T-cell (primary cell): ENCODE measurements at regions not wholly inside any gene's neighbourhood (a gene's known extent, or its start where the extent isn't known, plus 50 kb on each side); places are given as distances from the start of the nearest gene placed in this dataset.

Experiments used
- ATAC-seq, 4 experiments: fragments of 200-7000 bp in 3 of 4; fragments of 150-1000 bp in 1 of 4; cut with Tn5 transposase; replicated peaks in 1 of 4; 1 replicate in 3 of 4; 2 replicates in 1 of 4; pipeline ENCODE4 v1.10.0; 2021; ENCODE audit warnings: moderate library complexity in 3 of 4, mild to moderate bottlenecking in 2 of 4, moderate number of reproducible peaks in 1 of 4
- CTCF ChIA-PET, 2 donors: fragments of 300-600 bp; sonication (Branson Sonifier 250); formaldehyde crosslinking; loops; one replicate each; lab custom pipeline; 2022; ENCODE audit warnings: antibody characterized with exemption in 2 of 2; lab: Charles Lee
- POLR2A ChIA-PET, 2 donors: fragments of 300-600 bp; sonication (Branson Sonifier 250); formaldehyde crosslinking; loops; one replicate each; lab custom pipeline; 2022; ENCODE audit warnings: antibody characterized with exemption in 2 of 2; lab: Charles Lee
- DNase-seq, 35 experiments: peaks; one replicate each; pipeline versions ENCODE4 v3.0.0 to v3.0.0-alpha.2; 2013 to 2023
- H3K27ac ChIP-seq: one replicate; pipeline ENCODE4 v1.5.1; 2013; ENCODE audit warnings: low read length
- H3K27me3 ChIP-seq, 2 experiments: replicated peaks in 1 of 2; 1 replicate in 1 of 2; 2 replicates in 1 of 2; pipeline versions ENCODE4 v1.6.1 to v1.7.0; 2013; ENCODE audit warnings: low read length in 1 of 2, mixed read lengths in 1 of 2; ENCODE audit not compliant: control insufficient read depth in 2 of 2, insufficient read depth in 2 of 2; ENCODE audit errors: extremely low read depth in 1 of 2
- H3K36me3 ChIP-seq, 2 donors: 1 replicate in 1 of 2; 2 replicates in 1 of 2; pipeline versions ENCODE4 v1.6.1 to v1.7.0; 2013; ENCODE audit warnings: low read length in 1 of 2; ENCODE audit not compliant: control insufficient read depth in 2 of 2, insufficient read depth in 1 of 2; ENCODE audit errors: extremely low read depth in 1 of 2
- H3K4me1 ChIP-seq, 2 experiments: 1 replicate in 1 of 2; 2 replicates in 1 of 2; pipeline versions ENCODE4 v1.6.1 to v1.7.0; 2013; ENCODE audit warnings: low read length in 2 of 2, mixed read lengths in 1 of 2; ENCODE audit not compliant: insufficient read depth in 2 of 2, control insufficient read depth in 1 of 2; ENCODE audit errors: extremely low read depth in 1 of 2
- H3K4me3 ChIP-seq, 2 donors: 1 replicate in 1 of 2; 2 replicates in 1 of 2; pipeline versions ENCODE4 v1.5.1 to v1.7.0; 2013; ENCODE audit warnings: mild to moderate bottlenecking in 2 of 2, low read length in 1 of 2, moderate library complexity in 1 of 2; ENCODE audit not compliant: control insufficient read depth in 1 of 2; ENCODE audit errors: extremely low read depth in 1 of 2
- H3K9me3 ChIP-seq: 2 replicates; pipeline ENCODE4 v1.7.0; 2013
- H3K27ac Mint-ChIP-seq, 2 donors: one replicate each; pipeline ENCODE4 v1.8.0; 2020 to 2021; ENCODE audit warnings: mild to moderate bottlenecking in 2 of 2, mixed read lengths in 2 of 2
- H3K27me3 Mint-ChIP-seq, 2 donors: one replicate each; pipeline ENCODE4 v1.8.0; 2021 to 2022; ENCODE audit warnings: mixed read lengths in 2 of 2
- H3K36me3 Mint-ChIP-seq: one replicate; pipeline ENCODE4 v1.8.0; 2021; ENCODE audit warnings: mixed read lengths
- H3K4me1 Mint-ChIP-seq, 3 donors: one replicate each; pipeline ENCODE4 v1.8.0; 2020 to 2022; ENCODE audit warnings: mixed read lengths in 3 of 3, mild to moderate bottlenecking in 1 of 3
- H3K4me3 Mint-ChIP-seq, 3 donors: one replicate each; pipeline ENCODE4 v1.8.0; 2020 to 2022; ENCODE audit warnings: mild to moderate bottlenecking in 3 of 3, mixed read lengths in 3 of 3, moderate library complexity in 3 of 3
- H3K9me3 Mint-ChIP-seq, 3 donors: one replicate each; pipeline ENCODE4 v1.8.0; 2020 to 2022; ENCODE audit warnings: mixed read lengths in 3 of 3
- WGBS: methylation state at CpG from one replicate; pipeline ENCODE4 v1.1.5; 2013; ENCODE audit warnings: missing lambda C conversion rate; ENCODE audit not compliant: insufficient coverage; 5-methylcytosine and 5-hydroxymethylcytosine counted together

DNA sequence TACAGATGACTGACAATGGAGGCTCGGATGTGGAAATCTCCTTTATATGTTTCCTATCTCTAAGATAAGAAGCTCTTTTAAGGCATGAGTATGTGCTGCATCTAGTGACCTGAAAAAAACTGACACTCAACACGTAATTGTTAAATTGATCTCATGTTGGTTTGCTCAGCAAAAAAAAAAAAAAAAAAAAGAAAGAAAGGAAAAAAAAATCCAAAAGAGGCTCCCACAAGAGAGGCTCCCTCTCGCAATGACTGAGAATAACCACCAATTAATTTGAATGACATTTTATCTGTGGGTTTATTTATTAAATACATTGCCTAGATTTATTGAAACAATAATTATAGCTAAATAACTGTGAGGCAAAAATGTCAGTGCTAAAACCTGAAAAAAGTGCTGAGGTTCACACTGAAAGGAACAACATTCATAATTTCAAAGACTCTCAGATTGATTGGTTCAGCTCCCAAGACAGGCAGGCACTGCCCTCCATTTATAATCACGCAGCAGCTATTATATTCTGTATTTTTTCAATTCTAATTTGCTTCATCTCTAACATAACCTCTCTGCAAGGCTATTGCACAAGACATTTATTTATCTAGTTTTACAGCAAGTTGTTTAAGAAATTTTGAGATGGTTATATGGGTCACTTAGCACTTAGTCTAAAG is 184.5 kb upstream of the TMPRSS15 start:
- H3K4me1 ChIP-seq: no peaks in the 10 kb centered on the region
- no peaks in the 10 kb centered on the region for H3K36me3 Mint-ChIP-seq
- no peak overlapping the region for H3K4me3 Mint-ChIP-seq
- H3K27me3 ChIP-seq: no peaks in the 10 kb centered on the region
- H3K36me3 ChIP-seq: no peaks in the 10 kb centered on the region
- no peaks in the 10 kb centered on the region for H3K9me3 ChIP-seq
- H3K27me3 Mint-ChIP-seq: no peaks in the 10 kb centered on the region
- no peak overlapping the region for H3K4me3 ChIP-seq
- CTCF ChIA-PET: no interaction called here
- DNase-seq (no peak), ATAC-seq (no peak)
- H3K4me1 Mint-ChIP-seq: no peaks in the 10 kb centered on the region
- 40% methylated on average over 1 of the region's 4 CpGs for WGBS
- POLR2A ChIA-PET: interaction anchor here in 1 of 2 donors (0.7 kb wide), 1 partner anchor 1635 kb away, joined by 7 read pairs; no protein-coding TSS in a partner anchor
- H3K27ac ChIP-seq: no peak overlapping the region
- no peak overlapping the region for H3K27ac Mint-ChIP-seq
- peaks cover 5 to 27% (median 25%) of the 10 kb centered on the region in 3 donors for H3K9me3 Mint-ChIP-seq

DNA sequence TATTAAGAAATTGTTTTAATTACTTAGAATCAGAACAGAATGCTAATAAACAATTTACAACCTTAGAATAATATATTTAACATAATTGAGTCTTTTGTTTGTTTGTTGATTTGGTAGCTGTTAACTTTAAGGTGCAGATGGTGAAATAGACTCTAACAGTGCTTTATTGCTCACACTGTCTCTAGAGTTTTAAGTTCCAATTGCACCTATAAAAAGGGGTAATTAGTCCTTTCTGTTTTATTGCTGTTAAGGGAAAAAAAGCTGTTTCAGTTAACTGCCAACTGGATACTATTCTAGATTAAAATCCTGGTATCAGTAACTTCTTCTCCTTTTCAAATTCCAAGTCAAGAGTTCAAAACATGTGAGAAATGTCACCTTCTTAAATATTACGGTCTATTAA is 197.6 kb upstream of the TMPRSS15 start:
- ChIA-PET CTCF (no interaction called here), POLR2A (no interaction called here)
- H3K4me3 ChIP-seq: no peak overlapping the region
- Mint-ChIP-seq H3K27ac (no peak overlapping the region), H3K4me1 (no peaks in the 10 kb centered on the region), H3K4me3 (no peak overlapping the region), H3K27me3 (no peaks in the 10 kb centered on the region), H3K9me3 (peaks cover 4 to 16% (median 10%) of the 10 kb centered on the region in 3 donors), H3K36me3 (no peaks in the 10 kb centered on the region)
- no peaks in the 10 kb centered on the region for H3K9me3 ChIP-seq
- no peak overlapping the region for H3K27ac ChIP-seq
- WGBS: no CpG with 5 or more reads among the region's 1 CpG
- no peaks in the 10 kb centered on the region for H3K36me3 ChIP-seq
- DNase-seq (no peak), ATAC-seq (no peak)
- H3K27me3 ChIP-seq: no peaks in the 10 kb centered on the region
- no peaks in the 10 kb centered on the region for H3K4me1 ChIP-seq

DNA sequence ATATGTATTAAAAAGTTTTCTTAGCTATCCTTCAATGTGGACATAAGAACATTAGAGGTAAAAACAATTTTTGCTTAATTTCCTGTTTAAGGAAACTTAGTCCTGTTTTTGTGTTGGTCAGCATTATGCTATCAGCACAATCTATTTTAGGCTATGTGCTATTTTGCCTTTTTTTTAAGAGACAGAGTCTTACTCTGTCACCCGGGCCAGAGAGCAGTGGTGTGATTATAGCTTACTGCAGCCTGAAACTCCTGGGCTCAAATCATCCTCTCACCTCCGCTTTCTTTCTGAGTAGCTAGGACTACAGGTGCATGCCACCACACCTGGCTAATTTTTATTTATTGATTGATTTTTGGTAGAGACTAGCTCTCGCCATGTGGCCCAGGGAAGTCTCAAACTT is 199.1 kb upstream of the TMPRSS15 start:
- ChIA-PET POLR2A (no interaction called here), CTCF (no interaction called here)
- 67% methylated on average over 2 of the region's 3 CpGs for WGBS
- no peaks in the 10 kb centered on the region for H3K27me3 Mint-ChIP-seq
- peaks cover 2 to 15% (median 10%) of the 10 kb centered on the region in 3 donors for H3K9me3 Mint-ChIP-seq
- DNase-seq (no peak), ATAC-seq (no peak)
- Histone ChIP-seq H3K4me1 (no peaks in the 10 kb centered on the region), H3K9me3 (no peaks in the 10 kb centered on the region), H3K27ac (no peak overlapping the region), H3K36me3 (no peaks in the 10 kb centered on the region), H3K4me3 (no peak overlapping the region), H3K27me3 (no peaks in the 10 kb centered on the region)
- H3K4me3 Mint-ChIP-seq: no peak overlapping the region
- no peak overlapping the region for H3K27ac Mint-ChIP-seq
- H3K4me1 Mint-ChIP-seq: no peaks in the 10 kb centered on the region
- H3K36me3 Mint-ChIP-seq: no peaks in the 10 kb centered on the region

DNA sequence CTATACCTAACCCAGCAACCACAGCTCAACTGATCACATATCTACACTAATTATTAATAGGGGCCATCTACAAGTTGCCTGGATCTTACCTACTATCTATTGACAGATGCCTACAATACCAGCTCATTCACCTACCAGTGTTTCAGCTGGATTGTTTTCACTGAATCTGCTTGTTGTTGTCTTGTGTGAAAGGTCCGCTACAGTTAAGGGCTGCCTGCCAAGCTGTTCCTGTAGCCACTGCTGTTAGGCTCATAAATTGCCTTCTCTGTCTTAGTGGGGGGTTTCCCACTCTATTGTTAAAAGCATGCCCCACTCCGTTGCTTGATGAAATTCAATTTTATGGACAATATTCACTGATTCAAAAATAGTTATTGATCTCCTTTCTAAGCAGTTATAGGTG is 199.7 kb upstream of the TMPRSS15 start:
- no peaks in the 10 kb centered on the region for H3K4me1 ChIP-seq

DNA sequence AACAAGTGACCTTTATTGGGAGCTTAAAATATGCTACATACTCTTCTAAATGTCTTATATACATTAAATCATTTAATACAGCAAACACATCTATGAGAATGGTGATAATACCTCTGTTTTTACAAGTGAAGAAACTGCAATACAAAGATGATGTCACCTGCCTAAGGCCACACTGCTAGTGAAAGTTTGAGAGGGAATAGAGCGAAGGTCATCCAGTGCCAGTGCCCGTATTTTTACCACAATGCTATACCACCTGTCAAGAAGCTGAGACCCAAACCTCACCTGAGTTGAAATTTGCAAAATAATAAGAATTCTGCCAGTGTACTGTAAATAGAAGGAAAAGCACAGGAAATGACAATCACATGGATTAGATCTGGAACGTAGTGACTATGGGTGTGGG is 200.4 kb upstream of the TMPRSS15 start:
- DNase-seq (no peak), ATAC-seq (no peak)
- Mint-ChIP-seq H3K9me3 (peaks cover 2 to 5% (median 5%) of the 10 kb centered on the region in 3 donors), H3K27ac (no peak overlapping the region), H3K27me3 (no peaks in the 10 kb centered on the region), H3K4me1 (no peaks in the 10 kb centered on the region), H3K36me3 (no peaks in the 10 kb centered on the region), H3K4me3 (no peak overlapping the region)
- H3K27ac ChIP-seq: no peak overlapping the region
- H3K9me3 ChIP-seq: no peaks in the 10 kb centered on the region
- H3K36me3 ChIP-seq: no peaks in the 10 kb centered on the region
- no peaks in the 10 kb centered on the region for H3K4me1 ChIP-seq
- POLR2A ChIA-PET: no interaction called here
- CTCF ChIA-PET: no interaction called here
- H3K27me3 ChIP-seq: no peaks in the 10 kb centered on the region
- no CpG with 5 or more reads among the region's 3 CpGs for WGBS
- H3K4me3 ChIP-seq: no peak overlapping the region

More for the DNA sequence above, 199.7 kb upstream of the TMPRSS15 start:
- Histone ChIP-seq H3K36me3 (no peaks in the 10 kb centered on the region), H3K9me3 (no peaks in the 10 kb centered on the region), H3K4me3 (no peak overlapping the region), H3K27ac (no peak overlapping the region), H3K27me3 (no peaks in the 10 kb centered on the region)
- Mint-ChIP-seq H3K27ac (no peak overlapping the region), H3K4me3 (no peak overlapping the region), H3K27me3 (no peaks in the 10 kb centered on the region), H3K4me1 (no peaks in the 10 kb centered on the region), H3K36me3 (no peaks in the 10 kb centered on the region), H3K9me3 (peaks cover 2 to 10% (median 10%) of the 10 kb centered on the region in 3 donors)
- ChIA-PET POLR2A (no interaction called here), CTCF (no interaction called here)
- DNase-seq (no peak), ATAC-seq (no peak)
- no CpG with 5 or more reads among the region's 2 CpGs for WGBS

DNA sequence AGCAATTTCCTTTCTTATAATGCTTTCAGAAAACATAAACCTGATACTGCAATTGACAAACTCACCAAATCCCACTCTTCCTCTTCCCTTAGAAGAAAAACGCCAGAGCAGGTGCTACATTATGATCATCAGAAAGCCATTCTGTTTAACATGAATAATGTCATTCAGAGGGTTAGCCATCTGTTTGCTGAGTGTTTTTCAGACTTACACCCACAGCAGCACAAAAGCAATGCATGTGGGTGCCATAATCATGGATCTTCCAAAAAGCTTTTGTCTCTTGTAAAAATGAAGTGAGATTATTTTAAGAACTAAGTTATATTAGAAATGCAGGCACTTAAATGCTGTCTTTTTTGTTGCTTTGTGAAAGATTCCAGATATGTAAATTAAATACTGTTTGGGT is 204.6 kb upstream of the TMPRSS15 start:
- H3K9me3 ChIP-seq: no peaks in the 10 kb centered on the region
- Mint-ChIP-seq H3K27ac (no peak overlapping the region), H3K4me3 (no peak overlapping the region), H3K27me3 (no peaks in the 10 kb centered on the region), H3K9me3 (peaks cover 5 to 8% (median 5%) of the 10 kb centered on the region in 3 donors), H3K36me3 (no peaks in the 10 kb centered on the region), H3K4me1 (no peaks in the 10 kb centered on the region)
- ATAC-seq (no peak), DNase-seq (no peak)
- ChIA-PET POLR2A (no interaction called here), CTCF (no interaction called here)
- H3K4me3 ChIP-seq: no peak overlapping the region
- WGBS: no CpG with 5 or more reads among the region's 1 CpG
- no peaks in the 10 kb centered on the region for H3K4me1 ChIP-seq
- H3K36me3 ChIP-seq: no peaks in the 10 kb centered on the region
- H3K27me3 ChIP-seq: no peaks in the 10 kb centered on the region
- no peak overlapping the region for H3K27ac ChIP-seq

DNA sequence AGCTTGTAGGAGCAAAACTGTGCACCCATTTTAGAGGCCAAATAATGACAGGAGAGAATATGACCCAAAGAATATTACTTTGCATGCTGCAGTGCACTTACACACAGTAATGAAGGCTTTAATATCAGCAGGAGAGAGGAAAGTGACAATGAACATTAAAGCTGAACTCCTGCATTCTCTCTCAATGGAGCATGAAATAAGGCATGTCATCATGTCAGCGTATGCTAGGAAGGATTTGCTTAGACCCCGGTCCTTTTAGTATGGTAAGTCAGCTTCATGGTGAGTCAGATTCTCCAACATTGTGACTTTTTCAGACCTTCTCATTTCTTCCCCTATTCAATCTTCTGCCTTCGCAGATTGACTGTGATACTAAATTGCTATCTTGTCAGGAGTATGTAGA is 210.7 kb upstream of the TMPRSS15 start:
- no peaks in the 10 kb centered on the region for H3K36me3 ChIP-seq

More for the DNA sequence above, 210.7 kb upstream of the TMPRSS15 start:
- Histone ChIP-seq H3K9me3 (no peaks in the 10 kb centered on the region), H3K4me3 (no peak overlapping the region), H3K4me1 (no peaks in the 10 kb centered on the region), H3K27ac (no peak overlapping the region), H3K27me3 (no peaks in the 10 kb centered on the region)
- no peaks in the 10 kb centered on the region for H3K4me1 Mint-ChIP-seq
- H3K4me3 Mint-ChIP-seq: no peak overlapping the region
- no peak overlapping the region for H3K27ac Mint-ChIP-seq
- no peaks in the 10 kb centered on the region for H3K27me3 Mint-ChIP-seq
- ATAC-seq (no peak), DNase-seq (no peak)
- POLR2A ChIA-PET: no interaction called here
- H3K36me3 Mint-ChIP-seq: no peaks in the 10 kb centered on the region
- WGBS: no CpG with 5 or more reads among the region's 3 CpGs
- peaks cover 3 to 8% (median 5%) of the 10 kb centered on the region in 3 donors for H3K9me3 Mint-ChIP-seq
- CTCF ChIA-PET: no interaction called here
